Coronary artery (tissue), 2 donors: ENCODE measurements at regions not wholly inside any gene's neighbourhood (a gene's known extent, or its start where the extent isn't known, plus 50 kb on each side); places are given as distances from the start of the nearest gene placed in this dataset.

Source experiments
- DNase-seq: peaks from one replicate; pipeline ENCODE4 v3.0.0-alpha.2; 2017; ENCODE audit warnings: low spot score
- H3K27ac ChIP-seq, 2 donors: fragments of 200-600 bp; sonication (generic); one replicate each; pipeline ENCODE4 v1.5.1; 2016 to 2019
- H3K4me3 ChIP-seq: fragments of 200-600 bp; sonication (generic); 2 replicates; pipeline ENCODE4 v1.5.1; 2016; ENCODE audit warnings: mild to moderate bottlenecking, moderate library complexity
- CTCF ChIP-seq: fragments of 200-600 bp; sonication (generic); IDR thresholded peaks from one replicate; pipeline ENCODE4 v1.5.1; 2019; ENCODE audit warnings: antibody characterized with exemption

GRCh38 chr3:177982034-177982433 lies 554.2 kb upstream of the KCNMB2 start:
- H3K27ac ChIP-seq: no peak overlapping the region
- no peak overlapping the region for H3K4me3 ChIP-seq
- no peak for TF ChIP-seq CTCF
- no peak for DNase-seq

DNA sequence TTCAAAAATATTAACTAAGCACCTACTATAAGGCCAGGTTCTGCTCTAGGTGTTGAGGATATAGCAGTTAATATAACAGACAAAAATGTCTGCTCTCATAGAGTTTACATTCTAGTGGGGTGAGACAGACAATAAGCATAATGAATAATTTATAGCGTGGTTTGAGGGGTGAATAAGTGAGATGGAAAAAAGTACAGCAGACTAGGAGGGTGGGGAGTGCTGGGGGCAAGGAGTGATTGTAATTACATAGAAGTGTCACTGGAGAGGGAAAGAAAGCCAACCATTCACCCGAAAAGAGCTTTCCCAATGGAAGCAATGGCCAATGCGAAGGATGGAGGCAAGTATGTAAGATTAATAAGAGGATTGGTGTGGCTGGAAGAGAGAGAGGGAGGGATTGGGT lies 552.9 kb upstream of the KCNMB2 start:
- no peak for DNase-seq
- Histone ChIP-seq H3K27ac (no peak overlapping the region), H3K4me3 (no peak overlapping the region)
- no peak for TF ChIP-seq CTCF

GRCh38 chr3:177992993-177993970 lies 543.0 kb upstream of the KCNMB2 start:
- no peak overlapping the region for H3K27ac ChIP-seq
- no peak for DNase-seq
- no peak for TF ChIP-seq CTCF
- no peak overlapping the region for H3K4me3 ChIP-seq

DNA sequence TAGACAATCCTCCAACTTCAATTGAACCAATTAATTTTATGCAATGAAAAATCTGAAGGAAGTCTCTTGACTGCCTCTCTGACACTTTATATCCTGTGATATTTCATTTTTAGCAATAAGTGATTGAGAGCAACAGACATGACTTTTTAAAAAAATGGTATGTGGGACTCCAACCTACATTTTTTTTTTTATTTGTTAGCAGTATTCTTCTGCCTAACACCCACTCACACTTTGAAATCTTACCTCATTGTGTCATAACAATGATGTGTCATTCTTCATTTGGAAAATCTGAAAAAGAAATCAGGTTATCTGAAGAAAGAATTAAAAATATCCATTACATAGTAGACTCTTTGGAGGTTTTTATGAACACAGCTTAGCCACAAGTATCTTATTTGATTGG lies 541.3 kb upstream of the KCNMB2 start:
- H3K27ac ChIP-seq: no peak overlapping the region
- no peak for TF ChIP-seq CTCF
- H3K4me3 ChIP-seq: no peak overlapping the region
- no peak for DNase-seq

- TF ChIP-seq CTCF: no peak
- peak overlapping the region; percentile 28 to 44 for H3K27ac ChIP-seq
- no peak overlapping the region for H3K4me3 ChIP-seq
- no peak for DNase-seq
Observed at GRCh38 chr3:177995381-177996085, 540.7 kb upstream of the KCNMB2 start.

- Histone ChIP-seq H3K27ac (no peak overlapping the region), H3K4me3 (no peak overlapping the region)
- no peak for DNase-seq
- TF ChIP-seq CTCF: no peak
Observed at GRCh38 chr3:178001670-178002101, 534.5 kb upstream of the KCNMB2 start.
